H1 (cell line): ENCODE measurements at regions not wholly inside any gene's neighbourhood (a gene's known extent, or its start where the extent isn't known, plus 50 kb on each side); places are given as distances from the start of the nearest gene placed in this dataset.

Source experiments
- ASH2L ChIP-seq: fragments of 200-600, 300-600 bp; sonication (generic); IDR thresholded peaks from one replicate; pipeline ENCODE4 v1.7.1; 2017; ENCODE audit warnings: low read length
- CEBPB ChIP-seq: IDR thresholded peaks from 2 replicates; pipeline ENCODE4 v1.6.1; 2012; ENCODE audit warnings: low read depth, low read length
- CHD1 ChIP-seq: IDR thresholded peaks from 2 replicates; pipeline ENCODE4 v1.6.1; 2012; ENCODE audit warnings: low read depth, low read length, improper control_type of control experiment
- CREB1 ChIP-seq: IDR thresholded peaks from 2 replicates; pipeline ENCODE4 v1.6.1; 2012; ENCODE audit warnings: inconsistent platforms
- CTBP2 ChIP-seq: IDR thresholded peaks from 2 replicates; pipeline ENCODE4 v1.7.0; 2011; ENCODE audit warnings: borderline replicate concordance, mild to moderate bottlenecking, moderate library complexity, mixed read lengths, low read length; ENCODE audit not compliant: insufficient read depth, insufficient read length
- EGR1 ChIP-seq: IDR thresholded peaks from 2 replicates; pipeline ENCODE4 v1.6.1; 2011; ENCODE audit warnings: low read depth, low read length, borderline replicate concordance
- GTF2F1 ChIP-seq: IDR thresholded peaks from 2 replicates; pipeline ENCODE4 v1.6.1; 2012; ENCODE audit warnings: low read depth, low read length, improper control_type of control experiment, borderline replicate concordance
- MAFK ChIP-seq: IDR thresholded peaks from 2 replicates; pipeline ENCODE4 v1.6.1; 2012; ENCODE audit warnings: low read depth, mild to moderate bottlenecking, improper control_type of control experiment, low read length
- PHF8 ChIP-seq: fragments of 200-600 bp; sonication (generic); conservative IDR thresholded peaks from 2 replicates; pipeline ENCODE4 v1.7.1; 2012; ENCODE audit warnings: low read depth, mild to moderate bottlenecking, inconsistent platforms, low read length, moderate library complexity
- POLR2A ChIP-seq, 2 experiments: IDR thresholded peaks; 1 replicate in 1 of 2; 2 replicates in 1 of 2; pipeline ENCODE4 v1.6.1; 2011; ENCODE audit warnings: low read depth in 2 of 2, low read length in 2 of 2, mild to moderate bottlenecking in 2 of 2; ENCODE audit errors: control extremely low read depth in 1 of 2
- RXRA ChIP-seq: IDR thresholded peaks from 2 replicates; pipeline ENCODE4 v1.6.1; 2011; ENCODE audit warnings: low read depth, mild to moderate bottlenecking, low read length, moderate library complexity; ENCODE audit not compliant: insufficient read depth
- TF ChIP-seq, protein P1 (sequence below): IDR thresholded peaks from 2 replicates; pipeline ENCODE4 v1.6.1; 2012; ENCODE audit warnings: inconsistent platforms

DNA sequence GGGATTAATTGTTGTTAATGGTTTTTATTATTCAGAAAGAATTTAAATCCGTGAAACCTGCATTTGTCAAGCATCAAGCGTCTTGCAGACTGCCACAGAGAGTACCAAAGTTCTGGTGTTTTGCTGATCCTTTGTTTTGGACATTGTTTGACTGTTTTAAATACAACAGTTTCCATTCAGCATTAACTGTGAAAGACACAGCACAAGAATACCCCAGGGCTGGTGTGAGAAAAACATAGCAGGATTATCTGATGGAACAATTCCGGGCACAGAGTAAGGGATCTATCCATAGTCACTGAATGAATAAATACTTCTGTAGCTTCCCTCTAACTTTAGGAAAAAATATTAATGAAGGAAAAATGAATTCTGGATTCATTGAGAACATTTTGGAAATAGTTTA is 202.3 kb downstream of the LTN1 start (continued):
- TF ChIP-seq PHF8 (no peak), CTBP2 (no peak), GTF2F1 (no peak), CREB1 (no peak), CEBPB (no peak), POLR2A (IDR thresholded peaks at IDR 0.05; ENCODE audit: control extremely low read depth in 1 of 2, low read depth in 2 of 2, low read length in 2 of 2) (no peak), RXRA (no peak), CHD1 (no peak), ASH2L (no peak), EGR1 (no peak), MAFK (no peak)
- TF ChIP-seq, protein P1, sequence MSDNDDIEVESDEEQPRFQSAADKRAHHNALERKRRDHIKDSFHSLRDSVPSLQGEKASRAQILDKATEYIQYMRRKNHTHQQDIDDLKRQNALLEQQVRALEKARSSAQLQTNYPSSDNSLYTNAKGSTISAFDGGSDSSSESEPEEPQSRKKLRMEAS, result no peak
